ENCODE measurements at regions not wholly inside any gene's neighbourhood (a gene's known extent, or its start where the extent isn't known, plus 50 kb on each side); places are given as distances from the start of the nearest gene placed in this dataset.

DNA sequence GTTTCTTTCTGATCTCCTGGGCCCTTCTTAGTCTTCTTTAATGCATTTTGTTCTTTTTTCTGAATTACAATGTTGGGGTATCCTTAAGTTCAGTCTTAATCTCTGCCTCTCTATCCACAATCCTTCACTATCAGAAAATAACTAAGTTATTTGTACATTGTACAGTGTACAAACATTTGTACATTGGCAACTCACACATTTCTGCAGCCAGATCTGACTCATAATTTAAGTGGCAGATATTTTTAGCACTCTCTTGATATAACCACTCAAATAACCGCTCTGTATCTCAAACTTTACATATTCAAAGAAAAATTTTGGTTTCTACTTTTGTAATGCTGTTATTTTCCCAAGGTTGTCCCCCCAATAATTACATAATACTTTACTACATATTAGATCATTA is 691.1 kb upstream of the SPRY2 start (continued):
- TF ChIP-seq, protein P1, sequence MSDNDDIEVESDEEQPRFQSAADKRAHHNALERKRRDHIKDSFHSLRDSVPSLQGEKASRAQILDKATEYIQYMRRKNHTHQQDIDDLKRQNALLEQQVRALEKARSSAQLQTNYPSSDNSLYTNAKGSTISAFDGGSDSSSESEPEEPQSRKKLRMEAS (IDR thresholded peaks at IDR 0.05; ENCODE audit: low read depth, low read length) = no peak
- TF ChIP-seq RELA (IDR thresholded peaks at IDR 0.05; ENCODE audit: borderline replicate concordance, partially characterized antibody) (no peak), PAX8 (IDR thresholded peaks at IDR 0.05) (no peak)

DNA sequence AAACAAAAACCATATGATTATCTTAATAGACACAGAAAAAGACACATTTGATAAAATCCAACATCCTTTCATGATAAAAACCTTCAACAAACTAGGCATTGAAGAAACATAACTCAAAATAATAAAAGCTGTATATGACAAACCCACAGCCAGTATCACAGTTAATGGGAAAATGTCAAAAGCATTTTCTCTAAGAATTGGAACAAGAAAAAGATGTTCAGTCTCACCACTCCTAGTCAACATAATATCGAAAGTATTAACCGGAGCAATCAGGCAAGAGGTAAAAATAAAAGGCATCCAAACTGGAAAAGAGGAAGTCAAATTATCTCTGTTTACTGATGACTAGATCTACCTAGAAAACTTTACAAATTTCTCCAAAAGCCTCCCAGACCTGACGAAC is 684.2 kb upstream of the SPRY2 start:
- H3K4me1 ChIP-seq (ENCODE audit: control insufficient read depth, insufficient read depth, low read length) = no peaks in the 10 kb centered on the region
- ChIA-PET CTCF (interaction anchor here (0.6 to 1.5 kb wide), 4 partner anchors 10 to 1249 kb away, joined by 3 to 4 read pairs (median 3); no protein-coding TSS in a partner anchor), SMC1A (ENCODE audit: uncharacterized antibody, unreplicated experiment) (interaction anchor here (0.8 to 1.3 kb wide), 5 partner anchors 10 to 1232 kb away, joined by 3 read pairs; no protein-coding TSS in a partner anchor), POLR2A (no interaction called here), RAD21 (ENCODE audit: unreplicated experiment) (interaction anchor here (0.7 kb wide), 1 partner anchor 472 kb away, joined by 3 read pairs; no protein-coding TSS in a partner anchor)
- FAIRE-seq = no peak
- H3K36me3 ChIP-seq (ENCODE audit: control insufficient read depth in 2 of 2, insufficient read depth in 2 of 2, low read length in 1 of 2) = no peaks in the 10 kb centered on the region
- no peaks in the 10 kb centered on the region for H3K27me3 ChIP-seq (replicated peaks in 1 of 2; ENCODE audit: control insufficient read depth in 2 of 2, insufficient read depth in 2 of 2, low read length in 1 of 2)
- H4K20me1 ChIP-seq (ENCODE audit: control insufficient read depth, insufficient read depth) = no peaks in the 10 kb centered on the region
- DNase-seq (ENCODE audit: low read depth, low spot score) = no peak
- BruUV-seq (replicated peaks) = no TSS peak
- ATAC-seq = no peak
- H3K27ac ChIP-seq (ENCODE audit: control insufficient read depth, insufficient read depth) = no peak overlapping the region
- H2AFZ ChIP-seq (ENCODE audit: control insufficient read depth, low read depth, low read length) = no peak overlapping the region
- intact Hi-C loops (cut with micrococcal nuclease; ENCODE audit: unreplicated experiment) = no loop called here
- no peak overlapping the region for H3K9ac ChIP-seq (ENCODE audit: control insufficient read depth, insufficient read depth, low read length)
- H3K4me2 ChIP-seq (ENCODE audit: control insufficient read depth, insufficient read depth) = no peak overlapping the region
- H3K4me3 ChIP-seq = no peak overlapping the region
- in situ Hi-C loops (cut with MboI) = no loop called here
- WGBS (ENCODE audit: insufficient coverage, insufficient replicate concordance, low lambda C conversion rate, missing lambda C conversion rate) = 28% methylated on average over 3 of the region's 3 CpGs
- H3K9me3 ChIP-seq (replicated peaks; ENCODE audit: control insufficient read depth, insufficient read depth, low read length) = no peaks in the 10 kb centered on the region; the same call in 2 of the 3 replicates
- no peaks in the 10 kb centered on the region for H3K79me2 ChIP-seq (ENCODE audit: control insufficient read depth, insufficient read depth, low read length)
- TF ChIP-seq FOS (IDR thresholded peaks at IDR 0.05; ENCODE audit: borderline replicate concordance, extremely low read depth, insufficient read length) = no peak
- TF ChIP-seq SPI1 (IDR thresholded peaks at IDR 0.05; ENCODE audit: borderline replicate concordance, insufficient read depth, low read depth, low read length) = peak; percentile 16; the same call in 1 of the 2 replicates

DNA sequence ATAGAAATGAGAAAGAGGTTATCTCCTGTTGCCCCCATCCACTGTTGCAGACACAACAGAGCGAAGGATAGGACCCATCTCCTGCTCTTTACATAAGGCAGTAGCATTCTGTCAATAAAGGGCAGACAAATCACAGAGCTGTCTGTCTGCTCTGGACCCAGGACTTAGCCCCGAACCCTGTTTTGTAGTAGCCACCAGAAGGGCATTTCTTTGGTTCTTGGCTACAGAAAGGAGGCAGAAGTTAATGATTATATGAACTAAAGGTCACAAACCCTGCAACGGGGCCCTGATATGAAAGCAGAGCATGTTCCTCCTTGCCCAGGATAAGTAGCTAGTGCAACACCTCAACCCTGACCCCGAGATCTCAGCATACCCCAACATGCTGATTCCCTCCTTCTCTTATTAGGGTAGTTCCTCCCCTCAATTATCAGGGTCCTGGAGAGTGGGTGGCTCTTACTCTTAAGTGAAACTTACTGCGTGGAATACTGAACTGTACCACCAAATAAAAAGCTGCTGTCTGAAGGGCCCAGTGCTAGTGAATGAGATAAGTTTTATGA is 680.4 kb upstream of the SPRY2 start:
- Histone ChIP-seq H3K27ac (ENCODE audit: control insufficient read depth, insufficient read depth) (no peak overlapping the region), H3K9me3 (replicated peaks; ENCODE audit: control insufficient read depth, insufficient read depth, low read length) (no peaks in the 10 kb centered on the region), H3K4me1 (ENCODE audit: control insufficient read depth, insufficient read depth, low read length) (no peaks in the 10 kb centered on the region), H3K79me2 (ENCODE audit: control insufficient read depth, insufficient read depth, low read length) (no peaks in the 10 kb centered on the region), H3K4me2 (ENCODE audit: control insufficient read depth, insufficient read depth) (no peak overlapping the region), H4K20me1 (ENCODE audit: control insufficient read depth, insufficient read depth) (no peaks in the 10 kb centered on the region), H3K9ac (ENCODE audit: control insufficient read depth, insufficient read depth, low read length) (no peak overlapping the region), H3K36me3 (ENCODE audit: control insufficient read depth in 2 of 2, insufficient read depth in 2 of 2, low read length in 1 of 2) (no peaks in the 10 kb centered on the region), H2AFZ (ENCODE audit: control insufficient read depth, low read depth, low read length) (no peak overlapping the region), H3K4me3 (no peak overlapping the region), H3K27me3 (replicated peaks in 1 of 2; ENCODE audit: control insufficient read depth in 2 of 2, insufficient read depth in 2 of 2, low read length in 1 of 2) (no peaks in the 10 kb centered on the region)
- no TSS peak for BruUV-seq (replicated peaks)
- RAD21 ChIA-PET (ENCODE audit: unreplicated experiment) = no interaction called here
- WGBS (ENCODE audit: insufficient coverage, insufficient replicate concordance, low lambda C conversion rate, missing lambda C conversion rate) = 2% methylated on average over 5 of the region's 5 CpGs
- TF ChIP-seq, protein P2, sequence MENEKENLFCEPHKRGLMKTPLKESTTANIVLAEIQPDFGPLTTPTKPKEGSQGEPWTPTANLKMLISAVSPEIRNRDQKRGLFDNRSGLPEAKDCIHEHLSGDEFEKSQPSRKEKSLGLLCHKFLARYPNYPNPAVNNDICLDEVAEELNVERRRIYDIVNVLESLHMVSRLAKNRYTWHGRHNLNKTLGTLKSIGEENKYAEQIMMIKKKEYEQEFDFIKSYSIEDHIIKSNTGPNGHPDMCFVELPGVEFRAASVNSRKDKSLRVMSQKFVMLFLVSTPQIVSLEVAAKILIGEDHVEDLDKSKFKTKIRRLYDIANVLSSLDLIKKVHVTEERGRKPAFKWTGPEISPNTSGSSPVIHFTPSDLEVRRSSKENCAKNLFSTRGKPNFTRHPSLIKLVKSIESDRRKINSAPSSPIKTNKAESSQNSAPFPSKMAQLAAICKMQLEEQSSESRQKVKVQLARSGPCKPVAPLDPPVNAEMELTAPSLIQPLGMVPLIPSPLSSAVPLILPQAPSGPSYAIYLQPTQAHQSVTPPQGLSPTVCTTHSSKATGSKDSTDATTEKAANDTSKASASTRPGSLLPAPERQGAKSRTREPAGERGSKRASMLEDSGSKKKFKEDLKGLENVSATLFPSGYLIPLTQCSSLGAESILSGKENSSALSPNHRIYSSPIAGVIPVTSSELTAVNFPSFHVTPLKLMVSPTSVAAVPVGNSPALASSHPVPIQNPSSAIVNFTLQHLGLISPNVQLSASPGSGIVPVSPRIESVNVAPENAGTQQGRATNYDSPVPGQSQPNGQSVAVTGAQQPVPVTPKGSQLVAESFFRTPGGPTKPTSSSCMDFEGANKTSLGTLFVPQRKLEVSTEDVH (IDR thresholded peaks at IDR 0.05; ENCODE audit: low read depth, partially characterized antibody) = no peak
- TF ChIP-seq RCOR1 (conservative IDR thresholded peaks at IDR 0.05; ENCODE audit: low read depth, low read length) (no peak), IRF4 (IDR thresholded peaks at IDR 0.05; ENCODE audit: low read depth, low read length) (no peak)
- in situ Hi-C loops (cut with MboI) = no loop called here
- no peak for ATAC-seq
- SMC1A ChIA-PET (ENCODE audit: uncharacterized antibody, unreplicated experiment) = no interaction called here
- no peak for DNase-seq (ENCODE audit: low read depth, low spot score)
- intact Hi-C loops (cut with micrococcal nuclease; ENCODE audit: unreplicated experiment) = no loop called here
- CTCF ChIA-PET = no interaction called here
- no peak for FAIRE-seq
- POLR2A ChIA-PET = no interaction called here

Measured in GM12878 (cell line).